Endometrium (tissue), 2 donors: ENCODE measurements at regions not wholly inside any gene's neighbourhood (a gene's known extent, or its start where the extent isn't known, plus 50 kb on each side); places are given as distances from the start of the nearest gene placed in this dataset.
A peak's percentile ranks its signal among the peaks of the same experiment; 100 is the strongest.

ENCODE experiments used
- FAIRE-seq: peaks from 2 replicates; lab custom pipeline; 2012; peaks lifted over from hg19 to GRCh38; lab: Jason Lieb, UNC
- donor health status: control.
- donor health status: control.

DNA sequence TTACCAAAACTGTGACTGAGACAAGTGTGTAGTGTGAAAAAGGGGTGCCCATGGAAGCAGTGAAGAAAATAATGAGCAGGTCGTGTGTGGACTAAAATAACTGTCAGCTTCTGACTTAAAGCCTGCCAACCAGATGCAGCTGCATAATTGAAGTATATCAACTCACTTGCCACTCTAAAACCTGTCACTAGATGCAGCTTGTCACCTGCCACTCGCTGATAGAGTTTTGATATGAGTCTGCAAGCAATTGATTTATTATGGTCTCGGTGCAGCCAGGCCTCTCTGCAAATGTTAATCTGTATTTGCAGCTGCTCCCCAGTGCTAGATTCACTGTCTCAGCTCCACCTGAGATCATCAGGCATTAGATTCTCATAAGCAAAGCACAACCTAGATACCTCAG is 1090.0 kb upstream of the EYS start:
- no peak for FAIRE-seq

DNA sequence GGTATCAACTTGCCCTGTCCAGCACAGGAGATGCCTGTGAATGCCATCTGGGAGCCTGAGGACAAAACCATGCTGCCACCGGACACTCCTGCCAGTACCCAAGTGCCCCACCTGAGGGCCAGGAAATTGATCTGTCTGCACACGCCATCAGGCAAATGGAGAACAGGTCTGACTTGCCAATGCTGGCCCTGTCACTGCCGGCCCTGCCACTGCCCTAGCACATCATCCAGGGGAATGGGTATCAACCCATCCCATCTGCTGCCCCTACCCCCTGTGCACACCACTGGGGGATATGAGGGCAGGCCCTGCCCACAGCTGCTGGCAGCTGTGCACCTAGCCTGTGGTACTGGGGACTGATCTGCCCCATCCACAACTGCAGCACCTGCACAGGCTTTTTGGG is 1081.6 kb upstream of the EYS start:
- FAIRE-seq: no peak

DNA sequence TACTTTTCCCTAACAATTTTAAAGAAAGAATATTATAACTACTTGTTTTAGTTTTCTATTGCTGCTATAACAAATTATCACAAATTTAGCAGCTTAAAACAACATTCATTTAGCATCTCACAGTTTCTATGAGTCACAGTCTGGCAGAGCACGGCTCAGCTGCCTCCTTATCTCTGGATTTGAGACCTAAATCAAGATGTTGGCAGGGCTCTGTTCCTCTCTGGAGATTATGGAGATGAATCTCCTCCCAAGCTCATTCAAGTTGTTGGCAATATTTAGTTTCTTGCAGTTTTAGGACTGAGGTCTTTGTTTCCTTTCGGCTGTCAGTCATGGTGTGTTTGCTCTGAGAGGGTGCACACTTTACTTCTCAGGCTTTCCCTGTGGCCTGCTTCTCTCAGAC is 1065.8 kb upstream of the EYS start:
- no peak for FAIRE-seq

DNA sequence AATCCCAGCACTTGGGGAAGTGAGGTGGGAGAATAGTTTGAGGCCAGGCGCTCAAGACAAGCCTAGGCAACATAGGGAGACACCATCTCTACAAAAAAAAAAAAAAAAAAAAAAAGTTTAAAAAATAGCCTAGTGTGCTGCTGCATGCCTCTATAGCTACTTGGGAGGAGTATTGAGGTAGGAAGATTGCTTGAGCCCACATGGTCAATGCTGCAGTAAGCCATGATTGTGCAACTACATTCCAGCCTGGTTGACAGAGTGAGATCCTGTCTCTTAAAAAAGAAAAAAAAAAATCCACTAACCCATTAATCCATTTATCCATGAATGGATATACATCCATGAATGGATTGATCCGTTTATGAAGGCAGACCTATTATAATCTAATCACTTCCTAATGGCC is 1064.6 kb upstream of the EYS start:
- no peak for FAIRE-seq

DNA sequence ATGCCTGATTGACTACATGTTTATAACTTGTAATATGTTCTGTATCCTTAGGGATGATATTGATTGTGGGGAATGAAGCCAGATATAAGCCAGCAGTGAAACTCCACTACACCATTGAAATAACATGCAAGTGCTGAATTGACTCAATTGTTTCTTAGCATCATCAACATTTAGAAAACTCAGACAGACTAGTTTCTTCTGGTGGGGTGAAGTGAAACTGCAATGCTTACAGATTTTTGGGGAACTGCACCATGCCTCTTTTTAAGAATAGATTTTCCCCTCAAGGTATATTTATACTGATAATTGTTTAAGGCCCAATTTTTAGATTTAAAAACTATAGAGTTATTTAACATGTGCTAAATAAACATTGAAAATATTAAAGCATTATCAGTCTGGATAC is 1044.6 kb upstream of the EYS start:
- no peak for FAIRE-seq

DNA sequence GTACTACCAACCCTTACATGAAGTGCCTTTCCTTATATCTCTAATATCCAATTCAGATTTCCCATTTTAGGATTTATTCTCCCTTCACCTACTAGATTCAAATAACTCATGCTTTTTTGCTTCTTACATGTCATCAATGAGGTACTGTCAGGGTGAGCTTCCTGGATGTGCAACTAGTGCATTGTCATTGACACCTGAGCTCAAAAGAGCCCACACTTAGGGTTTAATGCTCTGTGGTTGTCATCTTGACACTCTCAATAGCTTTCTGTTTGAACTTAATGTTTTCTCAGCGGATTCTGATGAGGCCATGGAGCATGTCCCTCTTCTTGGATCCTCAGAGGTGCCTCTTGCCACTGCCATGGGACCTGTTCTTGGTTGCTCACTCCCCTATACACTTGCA is 1033.3 kb upstream of the EYS start:
- FAIRE-seq: no peak

DNA sequence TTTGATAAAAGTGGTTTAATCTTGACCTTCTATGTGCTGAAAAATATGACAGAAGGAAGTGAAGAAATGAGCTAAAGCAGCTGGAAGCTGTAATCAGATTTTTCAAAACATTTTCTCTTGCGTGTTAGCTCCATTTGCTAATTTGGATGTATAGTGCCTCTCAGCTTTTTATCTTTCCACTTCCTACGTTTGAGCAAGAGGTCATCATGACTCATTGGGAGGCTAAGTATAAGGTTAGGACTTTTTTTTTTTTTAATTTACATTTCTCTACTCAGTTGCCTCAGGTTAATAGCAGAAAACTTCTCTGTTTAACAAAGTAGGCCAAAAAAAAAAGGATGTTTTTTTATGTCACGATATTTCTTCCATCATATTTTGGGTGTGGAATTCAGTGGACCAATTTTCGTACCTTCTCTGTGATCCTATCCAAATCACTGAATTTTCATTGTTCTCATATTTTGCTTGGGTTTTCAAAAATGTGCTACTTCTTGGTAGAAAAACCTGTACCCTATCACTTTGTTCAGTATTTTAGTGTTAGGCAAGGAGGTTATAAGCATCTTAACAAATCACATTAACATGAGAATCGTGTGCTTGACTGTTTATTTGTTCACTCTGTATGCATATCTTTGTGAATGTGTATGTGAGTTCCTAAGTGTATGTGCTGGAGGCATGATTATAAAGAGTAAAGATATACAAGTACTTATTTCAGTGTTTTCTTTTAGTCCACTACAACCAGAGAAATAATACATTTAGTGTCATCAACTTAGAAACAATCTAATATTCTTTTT is 1028.3 kb upstream of the EYS start:
- FAIRE-seq: no peak

DNA sequence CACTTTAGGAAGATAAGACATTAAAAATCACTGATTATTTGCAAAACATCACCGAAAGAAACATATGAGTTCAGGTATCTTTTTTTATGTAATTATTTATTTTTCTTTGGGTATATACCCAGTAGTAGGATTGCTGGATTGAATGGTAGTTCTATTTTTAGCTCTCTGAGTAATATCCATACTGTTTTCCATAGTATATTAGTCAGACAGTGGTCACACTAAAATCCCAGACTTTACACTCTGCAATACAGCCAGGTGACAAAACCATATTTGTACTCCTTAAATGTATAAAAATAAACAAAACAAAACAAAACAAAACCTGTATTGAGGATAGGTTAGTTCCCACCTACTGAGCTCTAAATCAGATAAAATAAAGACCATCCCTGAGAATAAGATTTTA is 1024.3 kb upstream of the EYS start:
- no peak for FAIRE-seq

DNA sequence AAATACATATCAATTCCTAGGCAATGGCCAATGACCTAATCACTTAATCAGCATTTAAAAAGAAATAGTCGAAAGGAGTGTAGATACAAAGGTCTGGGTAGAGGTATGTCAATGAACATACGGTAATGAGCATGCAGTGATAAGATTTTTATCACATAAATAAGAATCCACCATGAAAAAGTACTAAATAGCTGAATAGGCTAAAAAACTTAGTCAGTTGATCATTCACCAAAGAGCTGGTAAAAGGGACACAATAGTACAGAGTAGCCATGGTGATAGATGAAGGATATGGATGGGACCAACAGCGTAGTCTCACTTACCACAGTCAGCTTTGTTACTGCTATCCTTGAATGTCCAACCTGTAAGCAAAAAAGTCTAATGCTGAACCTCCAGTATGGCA is 1018.6 kb upstream of the EYS start:
- no peak for FAIRE-seq

DNA sequence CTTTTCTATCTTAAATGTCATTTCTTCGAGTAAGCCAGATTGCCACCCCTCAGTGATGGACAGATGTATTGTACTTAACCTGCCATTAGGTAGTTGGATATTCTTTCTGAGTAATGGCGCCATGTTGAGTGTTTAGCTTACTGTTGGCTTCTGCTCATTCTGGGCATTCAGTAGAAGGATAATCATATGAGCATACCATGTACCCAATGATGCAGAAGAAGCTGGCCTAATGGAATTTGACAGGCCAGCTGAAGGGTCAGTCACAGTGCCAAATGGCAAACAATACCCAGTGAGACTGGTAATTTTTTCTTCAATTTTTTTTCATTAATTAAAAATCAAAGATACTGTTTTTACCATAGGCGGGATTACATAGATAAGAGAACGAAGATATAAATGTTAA is 1010.8 kb upstream of the EYS start:
- FAIRE-seq: no peak

DNA sequence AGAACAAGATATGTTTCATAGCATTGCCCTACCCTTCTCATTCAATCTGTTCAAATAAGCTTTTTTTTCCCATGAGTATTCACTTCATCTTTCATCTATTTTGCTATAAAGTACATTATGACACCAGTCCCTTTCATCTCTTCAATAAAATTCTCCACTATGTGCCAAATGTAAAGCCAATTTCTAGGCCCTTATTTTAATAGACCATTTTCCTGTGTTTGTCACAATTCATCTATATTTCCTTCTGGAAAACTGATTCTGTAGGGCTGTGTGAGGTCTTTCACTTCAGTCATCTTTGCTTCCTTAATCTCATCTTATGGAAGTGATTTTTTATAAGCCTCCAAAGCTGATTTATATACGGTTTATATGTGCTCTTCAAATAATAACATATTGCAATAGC is 992.4 kb upstream of the EYS start:
- FAIRE-seq: no peak

DNA sequence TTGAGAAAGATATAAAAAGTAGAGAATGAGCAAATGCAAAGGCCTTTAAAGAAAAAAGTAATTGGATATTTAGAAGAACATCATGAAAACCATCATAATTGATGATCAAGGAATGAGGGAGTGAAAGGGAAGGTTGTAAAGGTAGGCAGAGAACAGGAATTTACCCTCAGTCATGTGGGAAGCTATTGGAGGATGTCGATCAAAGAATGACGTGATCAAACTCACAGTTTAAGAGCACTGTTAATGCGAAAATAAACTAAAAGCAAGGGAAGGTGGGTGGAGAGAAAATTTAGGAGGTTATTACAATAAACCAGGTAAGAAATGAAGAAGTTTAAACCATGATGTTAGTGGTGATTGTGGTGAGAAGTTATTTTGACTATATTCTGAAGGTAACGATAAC is 982.6 kb upstream of the EYS start:
- FAIRE-seq: no peak

DNA sequence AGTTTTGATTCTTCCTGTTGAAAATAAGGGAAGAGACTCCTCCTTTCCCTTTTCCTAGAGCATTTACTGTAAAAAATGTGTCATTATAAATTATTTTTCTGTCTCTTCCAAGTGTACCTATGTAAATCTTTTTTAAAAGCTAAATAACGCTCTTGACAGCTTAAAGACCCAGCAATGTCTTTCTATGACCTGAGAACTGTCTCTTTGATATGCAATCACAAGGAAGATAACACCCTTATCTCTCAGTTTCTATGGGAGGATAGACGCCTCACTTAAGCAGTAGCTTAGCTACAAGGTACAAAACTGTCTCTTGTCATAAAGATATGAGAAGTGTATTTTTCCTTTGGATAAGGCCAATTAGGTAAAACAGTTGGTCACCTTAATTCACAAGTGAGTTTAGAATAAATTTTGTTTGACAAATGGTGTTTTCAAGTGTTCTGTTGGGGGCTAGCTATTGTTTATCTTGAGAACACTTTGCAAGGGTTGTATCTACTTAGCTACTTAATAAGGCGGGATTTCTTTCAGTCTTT is 980.6 kb upstream of the EYS start:
- FAIRE-seq: no peak

DNA sequence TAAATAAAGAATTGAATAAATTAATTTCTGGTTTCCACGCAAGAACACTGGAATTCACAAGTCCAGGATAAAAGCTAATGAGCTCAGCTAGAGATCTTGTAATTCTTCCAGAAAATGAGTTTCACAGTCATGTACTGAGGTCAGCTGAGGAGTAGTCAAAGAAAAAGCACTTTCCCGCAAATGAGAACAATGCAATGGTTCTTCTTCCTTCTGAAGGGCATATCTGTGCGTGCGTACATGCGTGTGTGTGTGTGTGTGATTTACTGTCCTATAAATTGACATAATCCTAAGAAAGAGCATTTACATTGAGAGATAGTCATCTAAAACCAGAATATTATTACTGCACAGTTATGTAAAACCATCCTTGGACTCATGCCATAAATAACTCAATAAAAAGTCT is 968.9 kb upstream of the EYS start:
- FAIRE-seq: no peak

DNA sequence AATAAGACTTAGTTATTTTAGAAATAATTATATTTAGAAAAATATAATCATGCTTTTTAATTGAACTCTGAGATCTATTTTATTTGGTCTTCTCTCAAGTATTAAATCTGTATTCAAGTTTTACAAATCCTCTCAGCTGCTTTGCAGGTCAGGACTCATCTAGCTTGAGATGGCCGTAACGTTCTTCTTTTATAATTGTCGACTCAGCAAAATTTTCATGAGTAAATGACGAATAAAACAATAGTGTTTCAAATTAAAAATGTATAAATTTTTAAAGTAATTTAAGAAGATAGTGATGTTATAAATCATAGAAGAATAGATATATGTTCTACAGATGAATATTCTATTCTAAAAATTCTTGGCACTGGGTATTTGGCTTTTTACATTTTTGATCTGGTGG is 957.1 kb upstream of the EYS start:
- FAIRE-seq: no peak

DNA sequence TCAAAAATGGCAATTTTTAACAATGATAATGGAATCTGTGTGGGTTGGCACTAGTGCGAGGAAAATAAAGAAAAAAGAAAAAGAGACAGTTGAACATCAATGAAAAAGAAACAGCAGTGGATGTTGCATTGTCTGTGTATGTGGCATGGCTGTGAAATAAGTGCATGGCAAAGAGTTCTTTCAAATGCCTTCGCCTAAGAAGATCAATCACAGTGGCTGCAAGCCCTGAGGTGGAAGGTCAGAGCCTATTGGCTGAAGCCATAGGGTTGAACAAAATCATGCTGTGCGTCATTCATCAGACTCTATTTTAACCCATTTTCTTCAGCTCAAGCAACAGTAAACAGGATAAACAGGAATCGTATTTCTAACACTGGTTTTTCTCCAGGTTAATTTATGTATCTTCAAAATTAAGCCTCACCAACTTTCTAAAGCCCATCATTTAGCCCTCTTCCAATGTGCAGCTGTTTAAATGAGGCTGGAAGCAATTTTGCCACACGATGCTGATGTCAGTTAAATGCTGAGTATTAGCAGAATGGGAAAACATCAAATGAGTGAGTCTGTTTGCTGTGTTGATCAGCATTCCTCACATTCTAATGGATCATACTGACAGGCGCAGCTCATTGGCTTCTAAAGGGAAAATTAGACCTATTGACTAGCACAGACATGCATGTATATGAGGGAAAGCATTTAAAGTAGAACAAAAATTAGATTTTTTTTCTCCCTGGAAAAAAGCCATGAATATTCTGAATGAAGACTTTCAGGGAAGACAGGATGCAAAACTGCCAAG is 955.9 kb upstream of the EYS start:
- no peak for FAIRE-seq

DNA sequence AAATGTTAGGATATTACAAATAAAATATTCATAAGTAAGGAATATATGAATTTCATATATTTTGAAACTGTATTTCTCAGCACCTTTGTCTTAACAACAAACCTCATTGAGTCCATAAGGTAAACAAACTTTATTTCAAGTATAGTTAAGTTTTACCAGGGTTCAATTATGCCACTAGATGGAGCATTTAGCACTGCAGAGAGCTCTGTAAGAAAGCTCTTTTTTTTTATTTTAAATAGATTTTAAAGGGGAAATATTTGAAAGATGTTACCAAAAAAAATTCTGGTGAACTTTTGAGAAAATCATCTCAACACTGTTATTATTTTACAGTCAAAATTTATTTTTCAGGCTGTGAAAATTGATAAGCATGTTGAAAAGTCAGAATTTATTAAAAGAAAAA is 955.2 kb upstream of the EYS start:
- FAIRE-seq: peak; percentile 90

DNA sequence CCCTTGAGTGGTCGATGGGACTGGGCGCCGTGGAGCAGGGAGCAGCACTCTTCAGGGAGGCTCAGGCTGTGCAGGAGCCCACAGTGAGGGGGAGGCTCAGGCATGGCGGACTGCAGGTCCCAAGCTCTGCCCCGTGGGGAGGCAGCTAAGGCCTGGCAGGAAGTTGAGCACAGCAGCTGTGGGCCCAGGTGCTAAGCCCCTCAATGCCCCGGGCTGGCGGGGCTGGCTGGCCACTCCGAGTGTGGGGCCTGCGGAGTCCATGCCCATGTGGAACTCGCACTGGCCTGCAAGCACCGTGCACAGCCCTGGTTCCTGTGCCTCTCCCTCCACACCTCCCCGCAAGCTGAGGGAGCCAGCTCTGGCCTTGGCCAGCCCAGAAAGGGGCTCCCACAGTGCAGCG is 948.4 kb upstream of the EYS start:
- FAIRE-seq: no peak

DNA sequence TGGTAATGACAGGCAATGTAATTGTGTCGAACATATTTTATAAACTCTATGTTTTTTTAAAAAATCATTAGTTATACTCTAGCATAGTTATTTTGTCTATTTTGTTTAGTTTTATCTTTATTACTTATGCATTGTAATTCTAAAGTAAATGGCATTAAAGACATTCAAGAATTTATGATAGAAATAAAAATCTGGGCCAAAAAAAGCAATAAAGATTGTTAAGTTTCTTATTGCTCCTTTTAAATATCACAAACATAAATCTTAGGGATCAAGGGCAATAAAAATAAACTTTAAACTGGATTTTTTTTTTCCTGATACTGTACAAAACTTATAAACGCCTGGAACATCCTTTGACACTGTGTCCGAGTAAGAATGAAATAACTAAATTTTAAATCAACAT is 931.5 kb upstream of the EYS start:
- FAIRE-seq: peak; percentile 96

DNA sequence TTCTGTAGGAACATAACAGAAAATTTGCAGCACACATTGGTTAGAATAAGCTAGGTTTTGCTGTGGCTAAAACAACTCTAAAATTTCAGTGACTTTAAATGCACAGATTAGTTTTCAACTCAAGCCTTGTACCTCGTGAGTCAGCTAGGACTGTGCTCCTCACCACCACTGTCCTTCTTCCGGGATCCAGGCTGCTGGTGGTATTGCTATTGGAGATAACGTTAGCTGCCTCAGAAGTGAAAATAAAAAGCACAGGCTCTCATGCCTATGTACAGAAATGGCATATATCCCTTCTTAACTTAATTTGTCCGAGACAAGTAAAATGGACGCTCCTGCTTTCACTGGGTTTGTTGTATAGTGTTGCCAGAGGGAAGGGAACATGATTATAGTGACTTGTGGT is 931.1 kb upstream of the EYS start:
- no peak for FAIRE-seq

DNA sequence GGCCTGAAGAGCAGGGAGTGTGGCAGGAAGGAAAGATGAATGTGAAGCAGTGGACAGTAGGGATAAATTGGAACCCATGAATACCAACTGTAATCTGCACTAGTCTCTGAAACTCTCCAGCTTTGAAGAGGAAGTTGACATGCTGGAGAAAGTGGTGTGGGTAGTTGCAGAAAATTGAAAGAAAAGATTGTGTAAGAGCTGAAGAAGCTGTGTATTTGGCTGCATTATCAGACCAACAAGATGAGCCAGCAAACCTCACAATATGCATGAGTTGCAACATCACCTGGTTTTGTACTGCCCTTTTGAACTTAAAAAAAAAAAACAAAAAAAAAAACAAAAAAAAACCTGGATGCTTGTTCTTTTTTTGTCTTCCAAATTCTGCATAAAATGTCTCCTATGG is 921.9 kb upstream of the EYS start:
- FAIRE-seq: no peak

DNA sequence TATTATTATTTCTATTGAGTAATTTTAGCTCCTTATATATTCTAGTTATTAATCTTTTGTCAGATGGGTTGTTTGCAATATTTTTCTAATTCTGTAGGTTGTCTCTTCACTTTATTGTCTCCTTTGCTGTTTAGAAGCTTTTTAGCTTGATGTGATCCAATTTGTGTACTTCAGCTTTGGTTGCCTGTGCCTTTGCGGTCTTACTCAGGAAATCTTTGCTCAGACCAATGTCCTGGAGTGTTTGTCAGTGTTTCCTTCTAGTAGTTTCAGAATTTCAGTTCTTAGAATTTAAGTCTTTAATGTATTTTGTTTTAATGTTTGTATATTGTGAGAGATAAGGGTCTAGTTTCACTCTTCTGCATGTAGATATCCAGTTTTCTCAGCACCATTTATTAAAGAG is 916.0 kb upstream of the EYS start:
- FAIRE-seq: no peak

DNA sequence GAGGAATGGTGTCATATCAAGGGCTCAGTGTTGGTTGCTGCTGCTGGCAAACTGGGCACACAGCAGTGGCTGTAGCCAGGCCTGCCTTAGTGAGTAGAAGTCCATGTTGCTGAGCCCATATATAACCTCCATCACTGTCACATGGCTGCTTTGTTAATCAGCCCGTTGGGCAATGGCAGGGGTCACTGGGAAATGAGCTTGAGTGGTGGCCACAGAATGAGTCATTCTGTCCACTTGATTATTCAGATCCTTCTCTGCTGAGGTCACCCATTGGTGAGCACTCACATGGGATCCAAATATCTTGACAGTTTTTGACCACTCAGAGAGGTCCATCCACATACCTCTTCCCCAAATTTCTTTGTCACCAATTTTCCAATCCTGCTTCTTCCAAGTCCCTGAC is 898.9 kb upstream of the EYS start:
- no peak for FAIRE-seq

DNA sequence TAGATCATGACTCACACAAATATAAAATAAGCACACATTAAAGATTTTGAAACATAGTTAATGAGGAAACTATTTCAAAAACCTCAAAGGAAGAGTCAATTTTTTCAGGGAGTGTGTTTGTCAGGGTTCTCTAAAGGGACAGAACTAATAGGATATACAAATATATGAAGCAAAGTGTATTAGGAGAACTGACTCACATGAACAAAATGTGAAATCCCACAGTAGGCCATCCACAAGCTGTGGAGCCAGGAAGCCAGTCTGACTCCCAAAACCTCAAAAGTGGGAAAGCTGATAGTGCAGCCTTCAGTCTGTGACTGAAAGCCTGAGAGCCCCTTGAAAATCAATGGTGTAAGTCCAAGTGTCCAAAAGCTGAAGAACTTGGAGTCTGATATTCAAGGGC is 898.0 kb upstream of the EYS start:
- no peak for FAIRE-seq
